ENCODE measurements at regions not wholly inside any gene's neighbourhood (a gene's known extent, or its start where the extent isn't known, plus 50 kb on each side); places are given as distances from the start of the nearest gene placed in this dataset.

DNA sequence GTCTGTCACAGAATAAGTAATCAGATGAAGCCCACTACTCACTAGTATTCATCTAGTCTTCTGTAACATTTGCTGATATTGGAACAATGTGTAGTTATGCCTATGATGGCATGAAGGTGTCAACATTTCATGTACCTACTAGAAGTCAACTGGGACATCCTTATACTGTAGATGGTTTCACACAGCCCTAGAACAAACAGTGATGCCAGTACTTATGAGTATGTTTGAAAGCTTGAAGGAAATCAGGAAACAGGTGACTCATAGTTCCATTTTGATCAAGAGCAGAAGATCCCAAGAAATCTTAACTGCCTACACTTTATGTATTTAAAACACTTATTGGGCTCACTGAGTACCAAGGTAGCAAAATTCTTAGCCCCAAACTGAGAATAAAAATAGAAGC is 1519.6 kb downstream of the REEP3 start:
- ChIA-PET POLR2A (no interaction called here), CTCF (interaction anchor here (0.7 kb wide), 1 partner anchor 27 kb away, joined by 4 read pairs; no protein-coding TSS in a partner anchor)
- Histone ChIP-seq H3K9me3 (ENCODE audit: control insufficient read depth, insufficient read depth, low read depth, low read length) (no peaks in the 10 kb centered on the region), H3K4me1 (ENCODE audit: control insufficient read depth, insufficient read depth, low read length) (no peaks in the 10 kb centered on the region), H3K36me3 (ENCODE audit: control insufficient read depth in 2 of 2, insufficient read depth in 1 of 2, low read length in 2 of 2) (no peaks in the 10 kb centered on the region), H3K4me3 (ENCODE audit: low read depth, low read length) (no peak overlapping the region), H3K27ac (ENCODE audit: extremely low read depth, low read depth, low read length) (no peak overlapping the region)
- TF ChIP-seq ZNF544 (tag by site-specific recombination; IDR thresholded peaks at IDR 0.05), result no peak
- no peak for TF ChIP-seq ZNF785 (tag by site-specific recombination; IDR thresholded peaks at IDR 0.05)
- TF ChIP-seq ZNF266 (tag by site-specific recombination; IDR thresholded peaks at IDR 0.05; ENCODE audit: low read depth), result no peak
- TF ChIP-seq, protein P1, sequence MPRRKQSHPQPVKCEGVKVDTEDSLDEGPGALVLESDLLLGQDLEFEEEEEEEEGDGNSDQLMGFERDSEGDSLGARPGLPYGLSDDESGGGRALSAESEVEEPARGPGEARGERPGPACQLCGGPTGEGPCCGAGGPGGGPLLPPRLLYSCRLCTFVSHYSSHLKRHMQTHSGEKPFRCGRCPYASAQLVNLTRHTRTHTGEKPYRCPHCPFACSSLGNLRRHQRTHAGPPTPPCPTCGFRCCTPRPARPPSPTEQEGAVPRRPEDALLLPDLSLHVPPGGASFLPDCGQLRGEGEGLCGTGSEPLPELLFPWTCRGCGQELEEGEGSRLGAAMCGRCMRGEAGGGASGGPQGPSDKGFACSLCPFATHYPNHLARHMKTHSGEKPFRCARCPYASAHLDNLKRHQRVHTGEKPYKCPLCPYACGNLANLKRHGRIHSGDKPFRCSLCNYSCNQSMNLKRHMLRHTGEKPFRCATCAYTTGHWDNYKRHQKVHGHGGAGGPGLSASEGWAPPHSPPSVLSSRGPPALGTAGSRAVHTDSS (tag by site-specific recombination; IDR thresholded peaks at IDR 0.05), result no peak
- TF ChIP-seq ZBTB20 (tag by site-specific recombination; IDR thresholded peaks at IDR 0.05), result no peak
- TF ChIP-seq ZNF239 (tag by site-specific recombination; IDR thresholded peaks at IDR 0.05), result no peak
- TF ChIP-seq, protein P2, sequence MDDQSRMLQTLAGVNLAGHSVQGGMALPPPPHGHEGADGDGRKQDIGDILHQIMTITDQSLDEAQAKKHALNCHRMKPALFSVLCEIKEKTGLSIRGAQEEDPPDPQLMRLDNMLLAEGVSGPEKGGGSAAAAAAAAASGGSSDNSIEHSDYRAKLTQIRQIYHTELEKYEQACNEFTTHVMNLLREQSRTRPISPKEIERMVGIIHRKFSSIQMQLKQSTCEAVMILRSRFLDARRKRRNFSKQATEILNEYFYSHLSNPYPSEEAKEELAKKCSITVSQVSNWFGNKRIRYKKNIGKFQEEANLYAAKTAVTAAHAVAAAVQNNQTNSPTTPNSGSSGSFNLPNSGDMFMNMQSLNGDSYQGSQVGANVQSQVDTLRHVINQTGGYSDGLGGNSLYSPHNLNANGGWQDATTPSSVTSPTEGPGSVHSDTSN (CRISPR knock-in tag; IDR thresholded peaks at IDR 0.05), result no peak
- no peak for TF ChIP-seq ZNF324 (tag by site-specific recombination; IDR thresholded peaks at IDR 0.05)
- TF ChIP-seq ZNF843 (tag by site-specific recombination; IDR thresholded peaks at IDR 0.05), result no peak
- TF ChIP-seq ZNF600 (tag by site-specific recombination; IDR thresholded peaks at IDR 0.05), result no peak
- TF ChIP-seq, protein P3, sequence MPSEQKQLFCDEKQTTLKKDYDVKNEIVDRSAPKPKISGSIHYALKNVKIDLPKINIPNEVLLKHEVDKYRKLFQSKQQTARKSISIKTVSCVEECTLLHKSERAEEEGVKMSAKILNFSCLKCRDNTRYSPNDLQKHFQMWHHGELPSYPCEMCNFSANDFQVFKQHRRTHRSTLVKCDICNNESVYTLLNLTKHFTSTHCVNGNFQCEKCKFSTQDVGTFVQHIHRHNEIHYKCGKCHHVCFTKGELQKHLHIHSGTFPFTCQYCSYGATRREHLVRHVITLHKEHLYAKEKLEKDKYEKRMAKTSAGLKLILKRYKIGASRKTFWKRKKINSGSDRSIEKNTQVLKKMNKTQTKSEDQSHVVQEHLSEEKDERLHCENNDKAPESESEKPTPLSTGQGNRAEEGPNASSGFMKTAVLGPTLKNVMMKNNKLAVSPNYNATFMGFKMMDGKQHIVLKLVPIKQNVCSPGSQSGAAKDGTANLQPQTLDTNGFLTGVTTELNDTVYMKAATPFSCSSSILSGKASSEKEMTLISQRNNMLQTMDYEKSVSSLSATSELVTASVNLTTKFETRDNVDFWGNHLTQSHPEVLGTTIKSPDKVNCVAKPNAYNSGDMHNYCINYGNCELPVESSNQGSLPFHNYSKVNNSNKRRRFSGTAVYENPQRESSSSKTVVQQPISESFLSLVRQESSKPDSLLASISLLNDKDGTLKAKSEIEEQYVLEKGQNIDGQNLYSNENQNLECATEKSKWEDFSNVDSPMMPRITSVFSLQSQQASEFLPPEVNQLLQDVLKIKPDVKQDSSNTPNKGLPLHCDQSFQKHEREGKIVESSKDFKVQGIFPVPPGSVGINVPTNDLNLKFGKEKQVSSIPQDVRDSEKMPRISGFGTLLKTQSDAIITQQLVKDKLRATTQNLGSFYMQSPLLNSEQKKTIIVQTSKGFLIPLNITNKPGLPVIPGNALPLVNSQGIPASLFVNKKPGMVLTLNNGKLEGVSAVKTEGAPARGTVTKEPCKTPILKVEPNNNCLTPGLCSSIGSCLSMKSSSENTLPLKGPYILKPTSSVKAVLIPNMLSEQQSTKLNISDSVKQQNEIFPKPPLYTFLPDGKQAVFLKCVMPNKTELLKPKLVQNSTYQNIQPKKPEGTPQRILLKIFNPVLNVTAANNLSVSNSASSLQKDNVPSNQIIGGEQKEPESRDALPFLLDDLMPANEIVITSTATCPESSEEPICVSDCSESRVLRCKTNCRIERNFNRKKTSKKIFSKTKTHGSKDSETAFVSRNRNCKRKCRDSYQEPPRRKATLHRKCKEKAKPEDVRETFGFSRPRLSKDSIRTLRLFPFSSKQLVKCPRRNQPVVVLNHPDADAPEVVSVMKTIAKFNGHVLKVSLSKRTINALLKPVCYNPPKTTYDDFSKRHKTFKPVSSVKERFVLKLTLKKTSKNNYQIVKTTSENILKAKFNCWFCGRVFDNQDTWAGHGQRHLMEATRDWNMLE (tag by site-specific recombination; conservative IDR thresholded peaks at IDR 0.05; ENCODE audit: low read depth), result no peak
- TF ChIP-seq ZNF596 (tag by site-specific recombination; IDR thresholded peaks at IDR 0.05), result no peak
- no peak for TF ChIP-seq ZNF707 (tag by site-specific recombination; IDR thresholded peaks at IDR 0.05)
- no peak for TF ChIP-seq ZSCAN30 (tag by site-specific recombination; IDR thresholded peaks at IDR 0.05)
- TF ChIP-seq, protein P4, sequence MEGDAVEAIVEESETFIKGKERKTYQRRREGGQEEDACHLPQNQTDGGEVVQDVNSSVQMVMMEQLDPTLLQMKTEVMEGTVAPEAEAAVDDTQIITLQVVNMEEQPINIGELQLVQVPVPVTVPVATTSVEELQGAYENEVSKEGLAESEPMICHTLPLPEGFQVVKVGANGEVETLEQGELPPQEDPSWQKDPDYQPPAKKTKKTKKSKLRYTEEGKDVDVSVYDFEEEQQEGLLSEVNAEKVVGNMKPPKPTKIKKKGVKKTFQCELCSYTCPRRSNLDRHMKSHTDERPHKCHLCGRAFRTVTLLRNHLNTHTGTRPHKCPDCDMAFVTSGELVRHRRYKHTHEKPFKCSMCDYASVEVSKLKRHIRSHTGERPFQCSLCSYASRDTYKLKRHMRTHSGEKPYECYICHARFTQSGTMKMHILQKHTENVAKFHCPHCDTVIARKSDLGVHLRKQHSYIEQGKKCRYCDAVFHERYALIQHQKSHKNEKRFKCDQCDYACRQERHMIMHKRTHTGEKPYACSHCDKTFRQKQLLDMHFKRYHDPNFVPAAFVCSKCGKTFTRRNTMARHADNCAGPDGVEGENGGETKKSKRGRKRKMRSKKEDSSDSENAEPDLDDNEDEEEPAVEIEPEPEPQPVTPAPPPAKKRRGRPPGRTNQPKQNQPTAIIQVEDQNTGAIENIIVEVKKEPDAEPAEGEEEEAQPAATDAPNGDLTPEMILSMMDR (tag by site-specific recombination; IDR thresholded peaks at IDR 0.05), result no peak
- no peak for TF ChIP-seq SP2 (tag by site-specific recombination; IDR thresholded peaks at IDR 0.05)
- TF ChIP-seq ZNF335 (tag by site-specific recombination; conservative IDR thresholded peaks at IDR 0.05), result no peak

DNA sequence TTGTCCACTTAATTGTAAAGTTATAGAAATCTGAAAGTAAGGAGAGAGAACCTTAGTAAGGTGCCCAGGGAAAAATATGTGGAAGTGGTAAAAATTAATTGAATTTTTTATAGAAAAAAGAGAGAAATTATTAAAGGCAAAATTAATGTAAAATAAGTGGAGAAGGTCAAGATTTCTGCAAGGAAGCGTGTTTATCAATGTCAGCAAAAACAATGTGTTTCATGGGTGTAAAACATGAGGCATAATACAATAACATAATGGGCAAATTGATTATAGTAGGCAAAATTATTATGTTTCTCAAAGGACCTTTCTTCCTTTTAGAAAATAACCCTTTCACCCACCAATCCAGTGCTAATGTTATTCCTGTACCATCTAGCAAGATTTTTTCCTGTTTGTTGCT is 1520.1 kb downstream of the REEP3 start:
- no peak overlapping the region for H3K27ac ChIP-seq (ENCODE audit: extremely low read depth, low read depth, low read length)
- POLR2A ChIA-PET, result no interaction called here
- no peaks in the 10 kb centered on the region for H3K4me1 ChIP-seq (ENCODE audit: control insufficient read depth, insufficient read depth, low read length)
- no peaks in the 10 kb centered on the region for H3K9me3 ChIP-seq (ENCODE audit: control insufficient read depth, insufficient read depth, low read depth, low read length)
- no peak overlapping the region for H3K4me3 ChIP-seq (ENCODE audit: low read depth, low read length)
- CTCF ChIA-PET, result no interaction called here
- no peaks in the 10 kb centered on the region for H3K36me3 ChIP-seq (ENCODE audit: control insufficient read depth in 2 of 2, insufficient read depth in 1 of 2, low read length in 2 of 2)
- TF ChIP-seq, protein P5, sequence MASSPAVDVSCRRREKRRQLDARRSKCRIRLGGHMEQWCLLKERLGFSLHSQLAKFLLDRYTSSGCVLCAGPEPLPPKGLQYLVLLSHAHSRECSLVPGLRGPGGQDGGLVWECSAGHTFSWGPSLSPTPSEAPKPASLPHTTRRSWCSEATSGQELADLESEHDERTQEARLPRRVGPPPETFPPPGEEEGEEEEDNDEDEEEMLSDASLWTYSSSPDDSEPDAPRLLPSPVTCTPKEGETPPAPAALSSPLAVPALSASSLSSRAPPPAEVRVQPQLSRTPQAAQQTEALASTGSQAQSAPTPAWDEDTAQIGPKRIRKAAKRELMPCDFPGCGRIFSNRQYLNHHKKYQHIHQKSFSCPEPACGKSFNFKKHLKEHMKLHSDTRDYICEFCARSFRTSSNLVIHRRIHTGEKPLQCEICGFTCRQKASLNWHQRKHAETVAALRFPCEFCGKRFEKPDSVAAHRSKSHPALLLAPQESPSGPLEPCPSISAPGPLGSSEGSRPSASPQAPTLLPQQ (tag by site-specific recombination; IDR thresholded peaks at IDR 0.05), result no peak
- TF ChIP-seq ZNF239 (tag by site-specific recombination; IDR thresholded peaks at IDR 0.05) (no peak), REPIN1 (tag by site-specific recombination; IDR thresholded peaks at IDR 0.05; ENCODE audit: low read depth) (no peak), ZBTB8A (tag by site-specific recombination; IDR thresholded peaks at IDR 0.05) (no peak), ZNF521 (tag by site-specific recombination; IDR thresholded peaks at IDR 0.05) (no peak)
- TF ChIP-seq, protein P6, sequence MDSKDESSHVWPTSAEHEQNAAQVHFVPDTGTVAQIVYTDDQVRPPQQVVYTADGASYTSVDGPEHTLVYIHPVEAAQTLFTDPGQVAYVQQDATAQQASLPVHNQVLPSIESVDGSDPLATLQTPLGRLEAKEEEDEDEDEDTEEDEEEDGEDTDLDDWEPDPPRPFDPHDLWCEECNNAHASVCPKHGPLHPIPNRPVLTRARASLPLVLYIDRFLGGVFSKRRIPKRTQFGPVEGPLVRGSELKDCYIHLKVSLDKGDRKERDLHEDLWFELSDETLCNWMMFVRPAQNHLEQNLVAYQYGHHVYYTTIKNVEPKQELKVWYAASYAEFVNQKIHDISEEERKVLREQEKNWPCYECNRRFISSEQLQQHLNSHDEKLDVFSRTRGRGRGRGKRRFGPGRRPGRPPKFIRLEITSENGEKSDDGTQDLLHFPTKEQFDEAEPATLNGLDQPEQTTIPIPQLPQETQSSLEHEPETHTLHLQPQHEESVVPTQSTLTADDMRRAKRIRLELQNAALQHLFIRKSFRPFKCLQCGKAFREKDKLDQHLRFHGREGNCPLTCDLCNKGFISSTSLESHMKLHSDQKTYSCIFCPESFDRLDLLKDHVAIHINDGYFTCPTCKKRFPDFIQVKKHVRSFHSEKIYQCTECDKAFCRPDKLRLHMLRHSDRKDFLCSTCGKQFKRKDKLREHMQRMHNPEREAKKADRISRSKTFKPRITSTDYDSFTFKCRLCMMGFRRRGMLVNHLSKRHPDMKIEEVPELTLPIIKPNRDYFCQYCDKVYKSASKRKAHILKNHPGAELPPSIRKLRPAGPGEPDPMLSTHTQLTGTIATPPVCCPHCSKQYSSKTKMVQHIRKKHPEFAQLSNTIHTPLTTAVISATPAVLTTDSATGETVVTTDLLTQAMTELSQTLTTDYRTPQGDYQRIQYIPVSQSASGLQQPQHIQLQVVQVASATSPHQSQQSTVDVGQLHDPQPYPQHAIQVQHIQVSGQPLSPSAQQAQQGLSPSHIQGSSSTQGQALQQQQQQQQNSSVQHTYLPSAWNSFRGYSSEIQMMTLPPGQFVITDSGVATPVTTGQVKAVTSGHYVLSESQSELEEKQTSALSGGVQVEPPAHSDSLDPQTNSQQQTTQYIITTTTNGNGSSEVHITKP (tag by site-specific recombination; IDR thresholded peaks at IDR 0.05), result no peak
